Upper lobe of right lung (tissue), 1 donor: ENCODE measurements at regions not wholly inside any gene's neighbourhood (a gene's known extent, or its start where the extent isn't known, plus 50 kb on each side); places are given as distances from the start of the nearest gene placed in this dataset.

ENCODE experiments used
- ATAC-seq: fragments of 200-7000 bp; cut with Tn5 transposase; one replicate; pipeline ENCODE4 v1.9.1; 2020; ENCODE audit warnings: mild to moderate bottlenecking, moderate library complexity
- DNase-seq: peaks from one replicate; pipeline ENCODE4 v3.0.0-alpha.2; 2020
- H3K27ac ChIP-seq: fragments of 200-600 bp; one replicate; pipeline ENCODE4 v1.8.0; 2022
- H3K27me3 ChIP-seq: fragments of 200-600 bp; one replicate; pipeline ENCODE4 v1.8.0; 2022; ENCODE audit warnings: mild to moderate bottlenecking
- H3K36me3 ChIP-seq: fragments of 200-600 bp; one replicate; pipeline ENCODE4 v1.8.0; 2022
- H3K4me1 ChIP-seq: fragments of 200-600 bp; one replicate; pipeline ENCODE4 v1.8.0; 2022
- H3K4me3 ChIP-seq: fragments of 200-600 bp; one replicate; pipeline ENCODE4 v1.8.0; 2022; ENCODE audit warnings: mild to moderate bottlenecking
- H3K9me3 ChIP-seq: fragments of 200-600 bp; one replicate; pipeline ENCODE4 v1.8.0; 2022
- CTCF ChIP-seq: fragments of 200-600 bp; IDR thresholded peaks from one replicate; pipeline ENCODE4 v1.8.0; 2022; ENCODE audit warnings: antibody characterized with exemption
- intact Hi-C: fragments of 100-400 bp; cut with DNase I; formaldehyde crosslinking; loops from one replicate; pipeline ENCODE4 v1.11.0; 2022
- donor health status: DM: no; HTN: yes; CAD: no; lungs with severe emphysema.

GRCh38 chr9:87179553-87180340 is 232.4 kb upstream of the GAS1 start:
- Histone ChIP-seq H3K27me3 (no peaks in the 10 kb centered on the region), H3K27ac (no peak overlapping the region), H3K9me3 (no peaks in the 10 kb centered on the region), H3K36me3 (no peaks in the 10 kb centered on the region), H3K4me3 (no peak overlapping the region), H3K4me1 (no peaks in the 10 kb centered on the region)
- intact Hi-C loops, result no loop called here
- DNase-seq (no peak), ATAC-seq (no peak)
- no peak for TF ChIP-seq CTCF

GRCh38 chr9:87180361-87180760 is 233.1 kb upstream of the GAS1 start:
- Histone ChIP-seq H3K27me3 (no peaks in the 10 kb centered on the region), H3K9me3 (no peaks in the 10 kb centered on the region), H3K36me3 (no peaks in the 10 kb centered on the region), H3K4me1 (no peaks in the 10 kb centered on the region), H3K4me3 (no peak overlapping the region), H3K27ac (no peak overlapping the region)
- intact Hi-C loops, result no loop called here
- ATAC-seq (no peak), DNase-seq (no peak)
- TF ChIP-seq CTCF, result no peak

GRCh38 chr9:87180841-87181240 is 233.5 kb upstream of the GAS1 start:
- Histone ChIP-seq H3K36me3 (no peaks in the 10 kb centered on the region), H3K9me3 (no peaks in the 10 kb centered on the region), H3K27me3 (no peaks in the 10 kb centered on the region), H3K27ac (no peak overlapping the region), H3K4me3 (no peak overlapping the region), H3K4me1 (no peaks in the 10 kb centered on the region)
- TF ChIP-seq CTCF, result no peak
- ATAC-seq, result no peak
- intact Hi-C loops, result no loop called here
- DNase-seq, result no peak

- no peaks in the 10 kb centered on the region for H3K27me3 ChIP-seq
- ATAC-seq, result no peak
- DNase-seq, result no peak
- H3K9me3 ChIP-seq, result no peaks in the 10 kb centered on the region
- intact Hi-C loops, result no loop called here
- no peak overlapping the region for H3K4me3 ChIP-seq
- no peaks in the 10 kb centered on the region for H3K36me3 ChIP-seq
- no peaks in the 10 kb centered on the region for H3K4me1 ChIP-seq
- TF ChIP-seq CTCF, result no peak
- H3K27ac ChIP-seq, result no peak overlapping the region
Measured at GRCh38 chr9:87181670-87182069, 234.4 kb upstream of the GAS1 start.

- no peaks in the 10 kb centered on the region for H3K27me3 ChIP-seq
- no peak overlapping the region for H3K4me3 ChIP-seq
- intact Hi-C loops, result no loop called here
- DNase-seq (no peak), ATAC-seq (no peak)
- H3K9me3 ChIP-seq, result no peaks in the 10 kb centered on the region
- no peaks in the 10 kb centered on the region for H3K4me1 ChIP-seq
- H3K27ac ChIP-seq, result no peak overlapping the region
- no peak for TF ChIP-seq CTCF
- H3K36me3 ChIP-seq, result no peaks in the 10 kb centered on the region
Measured at GRCh38 chr9:87184956-87185642, 237.8 kb upstream of the GAS1 start.
